Uterus (tissue), 2 donors: ENCODE measurements at regions not wholly inside any gene's neighbourhood (a gene's known extent, or its start where the extent isn't known, plus 50 kb on each side); places are given as distances from the start of the nearest gene placed in this dataset.

Experiments used
- CTCF ChIP-seq, 4 experiments: fragments of 200-600 bp in 2 of 4; fragments of 450-650 bp in 2 of 4; sonication (generic) in 2 of 4; IDR thresholded peaks; one replicate each; pipeline ENCODE4 v1.5.1; 2016 to 2019; ENCODE audit warnings: antibody characterized with exemption in 4 of 4, mild to moderate bottlenecking in 2 of 4, moderate library complexity in 1 of 4
- POLR2A ChIP-seq, 2 donors: fragments of 450-650 bp; IDR thresholded peaks; one replicate each; pipeline ENCODE4 v1.6.1; 2016; ENCODE audit warnings: antibody characterized with exemption in 2 of 2, mild to moderate bottlenecking in 1 of 2, moderate library complexity in 1 of 2

- TF ChIP-seq POLR2A (IDR thresholded peaks at IDR 0.05), result no peak
- no peak for TF ChIP-seq CTCF (IDR thresholded peaks at IDR 0.05)
These were observed 193.8 kb downstream of the URI1 start for GRCh38 chr19:30135797-30136196.
